ENCODE measurements at regions not wholly inside any gene's neighbourhood (a gene's known extent, or its start where the extent isn't known, plus 50 kb on each side); places are given as distances from the start of the nearest gene placed in this dataset.

- Histone ChIP-seq H3K9ac (ENCODE audit: low read length) (no peak overlapping the region), H3K4me2 (ENCODE audit: low read length) (peak overlapping the region; percentile 52), H3K36me3 (replicated peaks; ENCODE audit: low read depth, low read length) (no peaks in the 10 kb centered on the region), H3K27ac (ENCODE audit: low read length) (no peak overlapping the region), H3K79me2 (ENCODE audit: low read length) (no peaks in the 10 kb centered on the region), H3K4me1 (ENCODE audit: low read length) (peaks cover 39% of the 10 kb centered on the region), H3K4me3 (ENCODE audit: low read length) (no peak overlapping the region), H3K9me3 (ENCODE audit: insufficient read depth, low read length) (peaks cover under 1% of the 10 kb centered on the region; the same call in 1 of the 2 replicates), H3K27me3 (ENCODE audit: low read depth, low read length) (peaks cover 40% of the 10 kb centered on the region), H2AFZ (ENCODE audit: low read depth, low read length) (no peak overlapping the region), H4K20me1 (ENCODE audit: insufficient read depth, low read length) (no peaks in the 10 kb centered on the region; the same call in 1 of the 2 replicates)
- no peak for TF ChIP-seq CTCF (IDR thresholded peaks at IDR 0.05; ENCODE audit: low read depth, low read length)
- TF ChIP-seq EZH2phosphoT487 (IDR thresholded peaks at IDR 0.05; ENCODE audit: low read depth), result no peak
These were observed 57.1 kb upstream of the GPR45 start for GRCh38 chr2:105184420-105184819.

GRCh38 chr2:105186967-105187498 is 54.5 kb upstream of the GPR45 start:
- no peaks in the 10 kb centered on the region for H3K79me2 ChIP-seq (ENCODE audit: low read length)
- peaks cover 12% of the 10 kb centered on the region for H3K9me3 ChIP-seq (ENCODE audit: insufficient read depth, low read length)
- H3K36me3 ChIP-seq (replicated peaks; ENCODE audit: low read depth, low read length), result no peaks in the 10 kb centered on the region
- no peaks in the 10 kb centered on the region; the same call in 1 of the 2 replicates for H4K20me1 ChIP-seq (ENCODE audit: insufficient read depth, low read length)
- TF ChIP-seq EZH2phosphoT487 (IDR thresholded peaks at IDR 0.05; ENCODE audit: low read depth) (no peak), CTCF (IDR thresholded peaks at IDR 0.05; ENCODE audit: low read depth, low read length) (no peak)
- H3K27ac ChIP-seq (ENCODE audit: low read length), result no peak overlapping the region
- no peak overlapping the region for H3K4me2 ChIP-seq (ENCODE audit: low read length)
- H3K4me3 ChIP-seq (ENCODE audit: low read length), result no peak overlapping the region
- H3K27me3 ChIP-seq (ENCODE audit: low read depth, low read length), result peaks cover 29% of the 10 kb centered on the region
- peaks cover 36% of the 10 kb centered on the region for H3K4me1 ChIP-seq (ENCODE audit: low read length)
- no peak overlapping the region for H3K9ac ChIP-seq (ENCODE audit: low read length)
- H2AFZ ChIP-seq (ENCODE audit: low read depth, low read length), result no peak overlapping the region

GRCh38 chr2:105187531-105187930 is 54.0 kb upstream of the GPR45 start:
- peak overlapping the region; percentile 50 for H3K4me2 ChIP-seq (ENCODE audit: low read length)
- H3K27me3 ChIP-seq (ENCODE audit: low read depth, low read length), result peaks cover 26% of the 10 kb centered on the region
- no peak overlapping the region for H3K27ac ChIP-seq (ENCODE audit: low read length)
- H4K20me1 ChIP-seq (ENCODE audit: insufficient read depth, low read length), result no peaks in the 10 kb centered on the region; the same call in 1 of the 2 replicates
- TF ChIP-seq EZH2phosphoT487 (IDR thresholded peaks at IDR 0.05; ENCODE audit: low read depth) (no peak), CTCF (IDR thresholded peaks at IDR 0.05; ENCODE audit: low read depth, low read length) (no peak)
- H3K4me1 ChIP-seq (ENCODE audit: low read length), result peaks cover 36% of the 10 kb centered on the region
- peak overlapping the region; percentile 34; the same call in 1 of the 2 replicates for H3K4me3 ChIP-seq (ENCODE audit: low read length)
- peaks cover 12% of the 10 kb centered on the region for H3K9me3 ChIP-seq (ENCODE audit: insufficient read depth, low read length)
- H3K9ac ChIP-seq (ENCODE audit: low read length), result no peak overlapping the region
- no peaks in the 10 kb centered on the region for H3K79me2 ChIP-seq (ENCODE audit: low read length)
- H2AFZ ChIP-seq (ENCODE audit: low read depth, low read length), result no peak overlapping the region
- no peaks in the 10 kb centered on the region for H3K36me3 ChIP-seq (replicated peaks; ENCODE audit: low read depth, low read length)

- Histone ChIP-seq H3K9ac (ENCODE audit: low read length) (no peak overlapping the region), H3K9me3 (ENCODE audit: insufficient read depth, low read length) (peaks cover 12% of the 10 kb centered on the region), H2AFZ (ENCODE audit: low read depth, low read length) (no peak overlapping the region), H3K27me3 (ENCODE audit: low read depth, low read length) (peaks cover 20% of the 10 kb centered on the region), H3K4me3 (ENCODE audit: low read length) (peak overlapping the region; percentile 34; the same call in 1 of the 2 replicates), H3K36me3 (replicated peaks; ENCODE audit: low read depth, low read length) (no peaks in the 10 kb centered on the region), H3K79me2 (ENCODE audit: low read length) (no peaks in the 10 kb centered on the region), H3K27ac (ENCODE audit: low read length) (peak overlapping the region; percentile 41), H3K4me2 (ENCODE audit: low read length) (peak overlapping the region; percentile 50), H3K4me1 (ENCODE audit: low read length) (peaks cover 33% of the 10 kb centered on the region), H4K20me1 (ENCODE audit: insufficient read depth, low read length) (no peaks in the 10 kb centered on the region; the same call in 1 of the 2 replicates)
- TF ChIP-seq EZH2phosphoT487 (IDR thresholded peaks at IDR 0.05; ENCODE audit: low read depth), result no peak
- no peak for TF ChIP-seq CTCF (IDR thresholded peaks at IDR 0.05; ENCODE audit: low read depth, low read length)
These were observed 53.2 kb upstream of the GPR45 start for GRCh38 chr2:105188343-105188742.

All from OCI-LY3 (cell line).